K562 (cell line): ENCODE measurements at regions not wholly inside any gene's neighbourhood (a gene's known extent, or its start where the extent isn't known, plus 50 kb on each side); places are given as distances from the start of the nearest gene placed in this dataset.

ENCODE experiments used
- ATAC-seq: fragments of 200-7000 bp; cut with Tn5 transposase; 3 replicates; pipeline ENCODE4 v1.9.1; 2020; ENCODE audit warnings: moderate library complexity
- BruUV-seq: library from RNA; stranded (reverse); fragments of 400-500 nt; replicated peaks from 2 replicates; lab custom pipeline; 2021; lab: Mats Ljungman, UMichigan
- CTCF ChIA-PET: fragments of 300-600 bp; formaldehyde crosslinking; extraction: SDS; loops from one replicate; lab custom pipeline; 2021; ENCODE audit warnings: low intra/inter-chr PET ratio; lab: Yijun Ruan, JAX
- POLR2A ChIA-PET: fragments of 300-600, 350-650 bp; sonication (Branson Sonifier 250); formaldehyde crosslinking; extraction: SDS; loops from one replicate; lab custom pipeline; 2021; ENCODE audit warnings: antibody characterized with exemption, inconsistent platforms; lab: Yijun Ruan, JAX
- DNase-seq, 4 experiments: peaks; one replicate each; pipeline versions ENCODE4 v3.0.0 to v3.0.0-alpha.2; 2011 to 2018; ENCODE audit warnings: low spot score in 3 of 4, mixed read lengths in 3 of 4; ENCODE audit errors: extremely low read depth in 1 of 4
- FAIRE-seq: peaks from 2 replicates; lab custom pipeline; 2011; peaks lifted over from hg19 to GRCh38; lab: Jason Lieb, UNC
- H2AFZ ChIP-seq: 2 replicates; pipeline ENCODE4 v1.6.0; 2011; ENCODE audit warnings: low read depth, low read length, control low read depth, inconsistent platforms
- H3K27ac ChIP-seq: fragments of 200-600 bp; 3 replicates; pipeline ENCODE4 v1.8.0; 2011; ENCODE audit warnings: low read depth, mild to moderate bottlenecking, control low read depth, inconsistent platforms, low read length, moderate library complexity, mixed read lengths; ENCODE audit errors: extremely low read depth
- H3K27me3 ChIP-seq, 2 experiments: fragments of 300-600 bp in 1 of 2; 2 replicates in 1 of 2; 3 replicates in 1 of 2; pipeline versions ENCODE4 v1.6.0 to v1.8.0; 2011; ENCODE audit warnings: inconsistent platforms in 2 of 2, low read length in 2 of 2, mild to moderate bottlenecking in 1 of 2, mixed read lengths in 1 of 2, moderate library complexity in 1 of 2; ENCODE audit not compliant: control insufficient read depth in 2 of 2, insufficient read depth in 2 of 2
- H3K36me3 ChIP-seq: fragments of 300-600 bp; 3 replicates; pipeline ENCODE4 v1.8.0; 2011; ENCODE audit warnings: mild to moderate bottlenecking, low read length, inconsistent platforms; ENCODE audit not compliant: control insufficient read depth, insufficient read depth
- H3K4me1 ChIP-seq, 2 experiments: fragments of 200-600 bp in 1 of 2; replicated peaks in 1 of 2; 2 replicates in 1 of 2; 3 replicates in 1 of 2; pipeline versions ENCODE4 v1.5.1 to v1.8.0; 2011; ENCODE audit warnings: inconsistent platforms in 2 of 2, low read length in 2 of 2, mild to moderate bottlenecking in 1 of 2, mixed read lengths in 1 of 2, moderate library complexity in 1 of 2; ENCODE audit not compliant: control insufficient read depth in 2 of 2, insufficient read depth in 2 of 2
- H3K4me2 ChIP-seq: 2 replicates; pipeline ENCODE4 v1.6.1; 2011; ENCODE audit warnings: low read length, control low read depth, inconsistent platforms, mixed read lengths; ENCODE audit not compliant: insufficient read depth
- H3K4me3 ChIP-seq: fragments of 200-600 bp; sonication (generic), shearing (Covaris generic); 2 replicates; pipeline ENCODE4 v1.5.1; 2016; ENCODE audit warnings: control low read depth, inconsistent platforms
- H3K79me2 ChIP-seq: fragments of 200-600 bp; 3 replicates; pipeline ENCODE4 v1.8.0; 2011; ENCODE audit warnings: low read length, inconsistent platforms; ENCODE audit not compliant: control insufficient read depth, insufficient read depth
- H3K9ac ChIP-seq, 2 experiments: 2 replicates each; pipeline versions ENCODE4 v1.6.0 to v1.6.1; 2011; ENCODE audit warnings: low read depth in 2 of 2, low read length in 2 of 2, control low read depth in 1 of 2, inconsistent platforms in 1 of 2, mild to moderate bottlenecking in 1 of 2, mixed read lengths in 1 of 2; ENCODE audit not compliant: insufficient read depth in 1 of 2
- H3K9me1 ChIP-seq: one replicate; pipeline ENCODE4 v1.6.0; 2011; ENCODE audit warnings: inconsistent platforms, mild to moderate bottlenecking, low read length, moderate library complexity; ENCODE audit not compliant: control insufficient read depth, insufficient read depth
- H3K9me3 ChIP-seq: replicated peaks from 2 replicates; pipeline ENCODE4 v1.5.1; 2011; ENCODE audit warnings: low read depth, low read length, inconsistent platforms; ENCODE audit not compliant: control insufficient read depth, insufficient read depth
- H4K20me1 ChIP-seq: replicated peaks from 2 replicates; pipeline ENCODE4 v1.6.1; 2011; ENCODE audit warnings: low read length, inconsistent platforms, mixed read lengths; ENCODE audit not compliant: control insufficient read depth, insufficient read depth
- FOSL1 ChIP-seq: fragments of 200-800 bp; sonication (Bioruptor generic); conservative IDR thresholded peaks from 2 replicates; pipeline ENCODE4 v1.6.1; 2016; ENCODE audit warnings: missing genetic modification characterization, missing compliant biosample characterization
- JUND ChIP-seq, 2 experiments: IDR thresholded peaks; 2 replicates in 1 of 2; 3 replicates in 1 of 2; pipeline ENCODE4 v1.6.1; 2011; ENCODE audit warnings: borderline replicate concordance in 2 of 2, low read depth in 2 of 2, low read length in 2 of 2, improper control_type of control experiment in 1 of 2, missing biosample characterization in 1 of 2, missing genetic modification characterization in 1 of 2, missing genetic modification reagents in 1 of 2
- LARP7 ChIP-seq: fragments of 450-650 bp; IDR thresholded peaks from 2 replicates; pipeline ENCODE4 v1.6.1; 2016
- SPI1 ChIP-seq: IDR thresholded peaks from 2 replicates; pipeline ENCODE4 v1.6.1; 2011; ENCODE audit warnings: low read depth, low read length, control low read depth, borderline replicate concordance
- TSHZ1 ChIP-seq: fragments of 250-450 bp; sonication (Bioruptor Pico); IDR thresholded peaks from 2 replicates; pipeline ENCODE4 v1.4.0; 2020; ENCODE audit warnings: mild to moderate bottlenecking, moderate library complexity
- WGBS: fragments of 100-300 bp; shearing (Covaris generic); methylation state at CpG from one replicate; pipeline ENCODE4 v1.1.6; 2016; ENCODE audit warnings: low coverage, mixed read lengths; ENCODE audit not compliant: insufficient coverage; ENCODE audit errors: missing lambda C conversion rate; 5-methylcytosine and 5-hydroxymethylcytosine counted together
- in situ Hi-C: fragments of 300-500 bp; cut with MboI; formaldehyde crosslinking; loops from 4 replicates; pipeline ENCODE4 v1.15.0; 2018; ENCODE audit warnings: inconsistent platforms, mixed read lengths
- intact Hi-C: fragments of 100-400 bp; cut with micrococcal nuclease; formaldehyde crosslinking; loops from 2 replicates; pipeline ENCODE4 v1.14.2; 2022

GRCh38 chr5:74402553-74402952, 238.0 kb downstream of the ENC1 start:
- 5% methylated on average over 4 of the region's 4 CpGs for WGBS
- ATAC-seq (no peak), DNase-seq (no peak), FAIRE-seq (no peak)
- Histone ChIP-seq H3K4me3 (no peak overlapping the region), H3K9me3 (no peaks in the 10 kb centered on the region), H3K9ac (no peak overlapping the region), H3K27me3 (no peaks in the 10 kb centered on the region), H3K9me1 (no peaks in the 10 kb centered on the region), H3K36me3 (no peaks in the 10 kb centered on the region), H4K20me1 (no peaks in the 10 kb centered on the region), H3K27ac (no peak overlapping the region), H3K4me2 (no peak overlapping the region), H3K4me1 (no peaks in the 10 kb centered on the region), H2AFZ (no peak overlapping the region), H3K79me2 (no peaks in the 10 kb centered on the region)
- in situ Hi-C loops, result no loop called here
- POLR2A ChIA-PET, result interaction anchor here (0.7 kb wide), 1 partner anchor 13 kb away, joined by 3 read pairs; no protein-coding TSS in a partner anchor
- no TSS peak for BruUV-seq
- CTCF ChIA-PET, result no interaction called here
- intact Hi-C loops, result no loop called here
- TF ChIP-seq SPI1 (peak; percentile 15; the same call in 1 of the 2 replicates), TSHZ1 (CRISPR knock-in tag) (no peak)

- no TSS peak for BruUV-seq
- POLR2A ChIA-PET, result no interaction called here
These were observed 238.6 kb downstream of the ENC1 start for GRCh38 chr5:74401946-74402320.

More at GRCh38 chr5:74401946-74402320, 238.6 kb downstream of the ENC1 start:
- ATAC-seq (no peak), FAIRE-seq (no peak), DNase-seq (no peak)
- in situ Hi-C loops (no loop called here), intact Hi-C loops (no loop called here)
- Histone ChIP-seq H2AFZ (no peak overlapping the region), H4K20me1 (no peaks in the 10 kb centered on the region), H3K4me3 (no peak overlapping the region), H3K9me3 (no peaks in the 10 kb centered on the region), H3K4me1 (no peaks in the 10 kb centered on the region), H3K27ac (no peak overlapping the region), H3K36me3 (no peaks in the 10 kb centered on the region), H3K79me2 (no peaks in the 10 kb centered on the region), H3K9me1 (no peaks in the 10 kb centered on the region), H3K27me3 (no peaks in the 10 kb centered on the region), H3K9ac (no peak overlapping the region), H3K4me2 (no peak overlapping the region)
- CTCF ChIA-PET, result no interaction called here
- no peak for TF ChIP-seq LARP7
- 0 out of 2 replicates have a peak, but pooled peaks have one; percentile 19 for TF ChIP-seq JUND (IDR thresholded peaks at IDR 0.05; ENCODE audit: borderline replicate concordance, low read depth, low read length)
- no peak for TF ChIP-seq JUND (tag; IDR thresholded peaks at IDR 0.05; ENCODE audit: borderline replicate concordance, low read depth, low read length)
- TF ChIP-seq FOSL1 (tag), result peak; percentile 38; the same call in 1 of the 2 replicates
- WGBS, result 9% methylated on average over 3 of the region's 3 CpGs
